ENCODE measurements at regions not wholly inside any gene's neighbourhood (a gene's known extent, or its start where the extent isn't known, plus 50 kb on each side); places are given as distances from the start of the nearest gene placed in this dataset.

DNA sequence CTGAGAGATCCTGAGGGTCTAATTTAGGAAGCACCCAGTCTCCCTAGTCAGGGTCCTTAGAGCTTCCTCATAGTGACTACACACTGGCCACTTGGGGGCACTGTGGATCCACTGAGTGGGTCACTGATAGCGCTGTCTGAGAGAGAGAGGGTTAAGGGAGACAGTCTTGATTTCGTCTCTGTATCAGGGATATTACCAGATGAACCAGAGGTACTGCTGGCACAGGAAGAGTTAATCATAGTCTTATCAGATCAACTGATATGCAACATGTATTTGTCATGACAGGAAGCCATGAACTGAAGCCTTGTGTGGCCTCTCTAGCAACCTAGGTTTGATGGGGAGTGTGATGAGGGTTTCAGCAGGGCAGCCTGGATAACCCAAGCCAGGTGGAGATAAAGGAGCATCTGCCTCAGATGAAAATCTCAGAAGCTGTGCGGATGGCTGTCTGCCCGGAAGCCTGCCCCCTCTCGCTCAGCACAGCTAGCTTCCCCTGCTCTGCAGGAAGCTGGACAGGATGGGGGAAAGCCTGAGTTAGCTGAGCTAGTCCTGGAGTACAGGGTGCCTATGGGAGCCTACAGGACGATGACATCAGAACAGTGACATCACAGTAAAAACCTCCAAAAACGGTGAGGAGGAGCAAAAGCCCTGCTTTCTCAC lies 214.0 kb upstream of the PRSS1 start:
- TF ChIP-seq CTCF (IDR thresholded peaks at IDR 0.05) (peak; percentile 22 to 47 (median 34)), POLR2A (IDR thresholded peaks at IDR 0.05) (no peak)

All from testis (tissue), 2 donors.